K562 (cell line): ENCODE measurements at regions not wholly inside any gene's neighbourhood (a gene's known extent, or its start where the extent isn't known, plus 50 kb on each side); places are given as distances from the start of the nearest gene placed in this dataset.

Experiments used
- BDP1 ChIP-seq: IDR thresholded peaks from 3 replicates; pipeline ENCODE4 v1.6.1; 2011; ENCODE audit not compliant: insufficient read length, insufficient read depth
- CBX3 ChIP-seq, 2 experiments: IDR thresholded peaks; 1 replicate in 1 of 2; 2 replicates in 1 of 2; pipeline ENCODE4 v1.6.1; 2012; ENCODE audit warnings: inconsistent platforms in 2 of 2, low read length in 2 of 2, borderline replicate concordance in 1 of 2, control low read depth in 1 of 2
- CTBP1 ChIP-seq: fragments of 450-650 bp; IDR thresholded peaks from 2 replicates; pipeline ENCODE4 v1.6.1; 2016; ENCODE audit warnings: borderline replicate concordance
- DMBX1 ChIP-seq: fragments of 250-450 bp; sonication (Bioruptor Pico); IDR thresholded peaks from 2 replicates; pipeline ENCODE4 v1.8.0; 2022; ENCODE audit warnings: inconsistent platforms, mild to moderate bottlenecking, moderate library complexity, borderline replicate concordance
- DNMT1 ChIP-seq: fragments of 450-650 bp; IDR thresholded peaks from 2 replicates; pipeline ENCODE4 v1.6.1; 2016; ENCODE audit warnings: antibody characterized with exemption, mild to moderate bottlenecking
- ELK3 ChIP-seq: fragments of 450-650 bp; formaldehyde crosslinking; IDR thresholded peaks from 2 replicates; pipeline ENCODE4 v1.4.0; 2020; ENCODE audit warnings: mild to moderate bottlenecking
- GABPB2 ChIP-seq: fragments of 250-450 bp; sonication (Bioruptor Pico); conservative IDR thresholded peaks from 2 replicates; pipeline ENCODE4 v1.5.1; 2021; ENCODE audit warnings: mild to moderate bottlenecking
- GTF2E2 ChIP-seq: fragments of 200-800 bp; sonication (Bioruptor generic); IDR thresholded peaks from 2 replicates; pipeline ENCODE4 v1.6.1; 2016; ENCODE audit warnings: missing genetic modification characterization, missing compliant biosample characterization
- HES1 ChIP-seq: fragments of 450-650 bp; IDR thresholded peaks from 2 replicates; pipeline ENCODE4 v1.6.1; 2016; ENCODE audit warnings: low read depth, mild to moderate bottlenecking, moderate library complexity
- IFI16 ChIP-seq: fragments of 250-450 bp; sonication (Bioruptor Pico); IDR thresholded peaks from 2 replicates; pipeline ENCODE4 v2.1.2; 2022; ENCODE audit warnings: mild to moderate bottlenecking, inconsistent platforms
- MEIS2 ChIP-seq: fragments of 450-650 bp; IDR thresholded peaks from 2 replicates; pipeline ENCODE4 v1.6.1; 2014; ENCODE audit warnings: mild to moderate bottlenecking; ENCODE audit not compliant: partially characterized antibody
- MXD1 ChIP-seq: fragments of 250-450 bp; sonication (Bioruptor Pico); IDR thresholded peaks from 2 replicates; pipeline ENCODE4 v1.8.0; 2021; ENCODE audit warnings: borderline replicate concordance, mild to moderate bottlenecking, moderate library complexity; ENCODE audit not compliant: poor library complexity, severe bottlenecking
- NCOR1 ChIP-seq: fragments of 450-650 bp; IDR thresholded peaks from 2 replicates; pipeline ENCODE4 v1.6.1; 2016; ENCODE audit warnings: mild to moderate bottlenecking, moderate library complexity
- NFE2 ChIP-seq: IDR thresholded peaks from 2 replicates; pipeline ENCODE4 v1.6.1; 2014; ENCODE audit warnings: antibody characterized with exemption, low read depth
- POLR2G ChIP-seq: fragments of 200-400 bp; formaldehyde crosslinking; IDR thresholded peaks from 2 replicates; pipeline ENCODE4 v1.6.1; 2017; ENCODE audit warnings: low read depth, mild to moderate bottlenecking, antibody characterized with exemption, low read length, moderate library complexity
- SIN3B ChIP-seq: fragments of 450-650 bp; IDR thresholded peaks from 2 replicates; pipeline ENCODE4 v1.6.1; 2017; ENCODE audit warnings: low read depth, mild to moderate bottlenecking, moderate library complexity
- SMAD4 ChIP-seq: fragments of 250-450 bp; sonication (Bioruptor Pico); conservative IDR thresholded peaks from 2 replicates; pipeline ENCODE4 v1.8.0; 2021; ENCODE audit warnings: inconsistent platforms, mild to moderate bottlenecking, moderate library complexity
- SMARCA4 ChIP-seq: fragments of 450-650 bp; IDR thresholded peaks from 2 replicates; pipeline ENCODE4 v1.6.1; 2016
- SMARCE1 ChIP-seq: fragments of 450-650 bp; IDR thresholded peaks from 2 replicates; pipeline ENCODE4 v1.7.1; 2016; ENCODE audit warnings: mild to moderate bottlenecking
- SMC3 ChIP-seq: conservative IDR thresholded peaks from 2 replicates; pipeline ENCODE4 v1.6.1; 2011; ENCODE audit warnings: low read depth, low read length, improper control_type of control experiment; ENCODE audit not compliant: insufficient read depth
- TCF3 ChIP-seq: sonication (generic); formaldehyde crosslinking; IDR thresholded peaks from 2 replicates; pipeline ENCODE4 v1.4.0; 2020; ENCODE audit warnings: mild to moderate bottlenecking, missing genetic modification reagents
- WHSC1 ChIP-seq: IDR thresholded peaks from one replicate; pipeline ENCODE4 v1.6.1; 2012; ENCODE audit warnings: low read length, control low read depth, inconsistent platforms
- ZBTB7A ChIP-seq: IDR thresholded peaks from 2 replicates; pipeline ENCODE4 v1.6.1; 2011; ENCODE audit warnings: low read depth, mild to moderate bottlenecking, low read length, moderate library complexity, borderline replicate concordance; ENCODE audit not compliant: control insufficient read depth
- ZC3H11A ChIP-seq: IDR thresholded peaks from 2 replicates; pipeline ENCODE4 v1.6.1; 2012; ENCODE audit warnings: low read depth, low read length, improper control_type of control experiment
- ZNF184 ChIP-seq: sonication (generic); formaldehyde crosslinking; IDR thresholded peaks from 2 replicates; pipeline ENCODE4 v1.5.0; 2020; ENCODE audit warnings: missing genetic modification reagents
- ZNF253 ChIP-seq: fragments of 250-450 bp; sonication (Bioruptor Pico); conservative IDR thresholded peaks from 2 replicates; pipeline ENCODE4 v1.6.1; 2021; ENCODE audit warnings: mild to moderate bottlenecking
- ZNF384 ChIP-seq: IDR thresholded peaks from 2 replicates; pipeline ENCODE4 v1.6.1; 2012; ENCODE audit warnings: low read depth, low read length, improper control_type of control experiment
- ZNF408 ChIP-seq: fragments of 250-450 bp; sonication (Bioruptor Pico); IDR thresholded peaks from 2 replicates; pipeline ENCODE4 v1.4.0; 2020; ENCODE audit warnings: low read depth, mild to moderate bottlenecking, moderate library complexity
- ZNF57 ChIP-seq: fragments of 450-650 bp; formaldehyde crosslinking; IDR thresholded peaks from 2 replicates; pipeline ENCODE4 v1.4.0; 2020; ENCODE audit warnings: mild to moderate bottlenecking, moderate library complexity
- ZNF589 ChIP-seq: fragments of 200-800 bp; sonication (Bioruptor generic); IDR thresholded peaks from 2 replicates; pipeline ENCODE4 v1.6.1; 2016; ENCODE audit warnings: low read depth, missing genetic modification characterization, missing compliant biosample characterization
- ZNF785 ChIP-seq: fragments of 250-450 bp; sonication (Bioruptor Pico); IDR thresholded peaks from 2 replicates; pipeline ENCODE4 v1.4.0; 2020; ENCODE audit warnings: mild to moderate bottlenecking
- ZNF79 ChIP-seq: fragments of 250-450 bp; sonication (Bioruptor Pico); IDR thresholded peaks from 2 replicates; pipeline ENCODE4 v1.4.0; 2020; ENCODE audit warnings: low read depth, mild to moderate bottlenecking, moderate library complexity

- no peak for TF ChIP-seq HES1
- no peak for TF ChIP-seq ZNF384
- peak; percentile 78 for TF ChIP-seq TCF3 (CRISPR knock-in tag)
- no peak for TF ChIP-seq ZNF408 (CRISPR knock-in tag)
- no peak for TF ChIP-seq ZNF589 (CRISPR knock-in tag)
- TF ChIP-seq ZNF184 (CRISPR knock-in tag) = no peak
- no peak for TF ChIP-seq DMBX1 (CRISPR knock-in tag)
- peak; percentile 70 for TF ChIP-seq NCOR1
- TF ChIP-seq NFE2 = no peak
- TF ChIP-seq GTF2E2 (tag) = no peak
- TF ChIP-seq ZNF253 (CRISPR knock-in tag) = no peak
- TF ChIP-seq ZNF57 (CRISPR knock-in tag) = no peak
- TF ChIP-seq SMARCE1 = no peak
- TF ChIP-seq SMC3 = no peak
- TF ChIP-seq ELK3 (CRISPR knock-in tag) = no peak
- no peak for TF ChIP-seq BDP1
- no peak for TF ChIP-seq ZC3H11A
- TF ChIP-seq WHSC1 = no peak
- no peak for TF ChIP-seq SIN3B
- no peak; the same call in 1 of the 2 replicates for TF ChIP-seq CTBP1
- TF ChIP-seq POLR2G = no peak
- no peak for TF ChIP-seq GABPB2 (CRISPR knock-in tag)
- TF ChIP-seq DNMT1 = no peak
- peak; percentile 42; the same call in 1 of the 2 replicates for TF ChIP-seq SMARCA4
- no peak for TF ChIP-seq IFI16 (CRISPR knock-in tag)
- no peak for TF ChIP-seq ZBTB7A
- TF ChIP-seq SMAD4 (CRISPR knock-in tag) = peak; percentile 29; the same call in 1 of the 2 replicates
- no peak for TF ChIP-seq CBX3 (IDR thresholded peaks at IDR 0.05; ENCODE audit: borderline replicate concordance in 1 of 2, low read length in 2 of 2)
- no peak for TF ChIP-seq MXD1 (CRISPR knock-in tag)
- TF ChIP-seq ZNF79 (CRISPR knock-in tag) = no peak
- TF ChIP-seq ZNF785 = no peak
- TF ChIP-seq MEIS2 = no peak
These were observed 73.1 kb upstream of the TNP1 start (continued) for GRCh38 chr2:216932863-216933548.
